ENCODE measurements at regions not wholly inside any gene's neighbourhood (a gene's known extent, or its start where the extent isn't known, plus 50 kb on each side); places are given as distances from the start of the nearest gene placed in this dataset.

DNA sequence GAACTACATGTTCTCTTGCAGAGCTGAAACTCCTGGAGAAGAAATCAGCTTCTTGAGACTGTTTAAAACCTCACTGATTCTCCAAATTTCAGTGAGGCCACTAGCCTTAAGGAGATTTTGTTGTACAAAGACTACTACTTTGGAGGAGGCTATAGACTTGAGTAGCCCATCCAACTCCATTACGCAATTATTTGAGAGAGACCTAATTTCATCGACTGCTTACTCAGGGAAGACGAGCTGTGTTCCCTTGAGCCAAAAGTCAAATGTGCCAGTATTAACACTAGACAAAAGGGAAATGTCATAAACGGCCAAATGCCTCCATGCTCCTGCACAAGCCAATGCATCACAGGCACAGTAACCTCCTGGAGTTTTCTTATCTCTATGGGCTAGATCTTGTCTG lies 182.8 kb upstream of the SESN3 start:
- ChIA-PET CTCF (interaction anchor here (0.8 to 1.0 kb wide), 2 partner anchors 181 to 292 kb away, joined by 3 read pairs; no protein-coding TSS in a partner anchor), POLR2A (no interaction called here)
- Histone ChIP-seq H3K4me1 (ENCODE audit: control insufficient read depth in 2 of 2, insufficient read depth in 2 of 2, low read length in 2 of 2) (no peaks in the 10 kb centered on the region), H3K4me3 (ENCODE audit: control extremely low read depth in 1 of 5, extremely low read depth in 1 of 5, insufficient read depth in 1 of 5, low read depth in 2 of 5, low read length in 4 of 5) (no peak overlapping the region), H3K36me3 (replicated peaks in 1 of 2; ENCODE audit: control extremely low read depth in 1 of 2, control insufficient read depth in 1 of 2, extremely low read depth in 1 of 2, insufficient read depth in 2 of 2, low read length in 1 of 2) (no peaks in the 10 kb centered on the region), H3K27ac (ENCODE audit: low read length in 2 of 2) (no peak overlapping the region), H2AFZ (ENCODE audit: insufficient read depth, low read depth, low read length, poor library complexity, severe bottlenecking) (no peak overlapping the region), H3K9me3 (ENCODE audit: control extremely low read depth in 1 of 3, control insufficient read depth in 2 of 3, insufficient read depth in 1 of 3, low read length in 2 of 3) (no peaks in the 10 kb centered on the region), H3K27me3 (replicated peaks in 1 of 4; ENCODE audit: control extremely low read depth in 1 of 4, control insufficient read depth in 3 of 4, insufficient read depth in 4 of 4, low read length in 3 of 4) (no peaks in the 10 kb centered on the region), H3K9ac (ENCODE audit: low read length) (no peak overlapping the region), H4K20me1 (ENCODE audit: control insufficient read depth, insufficient read depth, low read length, poor library complexity, severe bottlenecking) (no peaks in the 10 kb centered on the region), H3K4me2 (replicated peaks; ENCODE audit: low read depth, low read length, poor library complexity, severe bottlenecking) (no peak overlapping the region), H3K79me2 (ENCODE audit: control insufficient read depth, insufficient read depth, low read length) (no peaks in the 10 kb centered on the region)
- Mint-ChIP-seq H3K27ac (no peak overlapping the region), H3K9me3 (ENCODE audit: insufficient read depth) (no peaks in the 10 kb centered on the region), H3K27me3 (no peaks in the 10 kb centered on the region), H3K4me1 (peaks cover 9% of the 10 kb centered on the region), H3K4me3 (no peak overlapping the region)
- DNase-seq (no peak), ATAC-seq (ENCODE audit: low read depth) (no peak)
- intact Hi-C loops (cut with micrococcal nuclease) = loop anchor here (10.0 kb wide), 1 partner anchor 49 kb away; no protein-coding TSS in a partner anchor
- WGBS (ENCODE audit: insufficient coverage) = 90% methylated on average over 4 of the region's 4 CpGs
- TF ChIP-seq, protein P1, sequence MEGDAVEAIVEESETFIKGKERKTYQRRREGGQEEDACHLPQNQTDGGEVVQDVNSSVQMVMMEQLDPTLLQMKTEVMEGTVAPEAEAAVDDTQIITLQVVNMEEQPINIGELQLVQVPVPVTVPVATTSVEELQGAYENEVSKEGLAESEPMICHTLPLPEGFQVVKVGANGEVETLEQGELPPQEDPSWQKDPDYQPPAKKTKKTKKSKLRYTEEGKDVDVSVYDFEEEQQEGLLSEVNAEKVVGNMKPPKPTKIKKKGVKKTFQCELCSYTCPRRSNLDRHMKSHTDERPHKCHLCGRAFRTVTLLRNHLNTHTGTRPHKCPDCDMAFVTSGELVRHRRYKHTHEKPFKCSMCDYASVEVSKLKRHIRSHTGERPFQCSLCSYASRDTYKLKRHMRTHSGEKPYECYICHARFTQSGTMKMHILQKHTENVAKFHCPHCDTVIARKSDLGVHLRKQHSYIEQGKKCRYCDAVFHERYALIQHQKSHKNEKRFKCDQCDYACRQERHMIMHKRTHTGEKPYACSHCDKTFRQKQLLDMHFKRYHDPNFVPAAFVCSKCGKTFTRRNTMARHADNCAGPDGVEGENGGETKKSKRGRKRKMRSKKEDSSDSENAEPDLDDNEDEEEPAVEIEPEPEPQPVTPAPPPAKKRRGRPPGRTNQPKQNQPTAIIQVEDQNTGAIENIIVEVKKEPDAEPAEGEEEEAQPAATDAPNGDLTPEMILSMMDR (IDR thresholded peaks at IDR 0.05) = no peak
- no peak for TF ChIP-seq EZH2 (IDR thresholded peaks at IDR 0.05; ENCODE audit: borderline replicate concordance, insufficient read depth, low read depth, low read length, poor library complexity, severe bottlenecking)

DNA sequence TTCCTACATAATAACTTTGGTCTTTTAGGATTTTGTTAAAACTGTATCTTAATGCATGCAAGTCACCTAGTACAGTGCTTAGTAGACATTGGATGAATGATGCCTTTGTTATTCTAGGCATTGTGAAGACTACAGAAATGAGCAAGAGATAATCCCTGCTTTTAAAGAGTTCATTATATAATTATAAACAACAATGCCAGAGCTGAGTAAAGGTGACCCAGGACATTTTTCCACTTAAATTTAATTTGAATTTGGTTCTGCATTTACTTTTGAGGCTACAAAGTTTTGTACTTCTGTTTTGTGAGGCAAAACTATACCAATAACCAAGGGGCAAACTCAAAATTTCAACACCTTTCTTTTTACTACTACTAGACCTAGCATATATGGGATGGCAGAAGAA lies 182.0 kb upstream of the SESN3 start:
- ChIA-PET CTCF (interaction anchor here (0.8 to 1.0 kb wide), 2 partner anchors 181 to 292 kb away, joined by 3 read pairs; no protein-coding TSS in a partner anchor), POLR2A (no interaction called here)
- H3K4me3 Mint-ChIP-seq = no peak overlapping the region

More for the DNA sequence above, 182.0 kb upstream of the SESN3 start:
- H4K20me1 ChIP-seq (ENCODE audit: control insufficient read depth, insufficient read depth, low read length, poor library complexity, severe bottlenecking) = no peaks in the 10 kb centered on the region
- H2AFZ ChIP-seq (ENCODE audit: insufficient read depth, low read depth, low read length, poor library complexity, severe bottlenecking) = no peak overlapping the region
- no peak for TF ChIP-seq EZH2 (IDR thresholded peaks at IDR 0.05; ENCODE audit: borderline replicate concordance, insufficient read depth, low read depth, low read length, poor library complexity, severe bottlenecking)
- TF ChIP-seq, protein P1 (IDR thresholded peaks at IDR 0.05) = no peak
- no peaks in the 10 kb centered on the region for H3K27me3 ChIP-seq (replicated peaks in 1 of 4; ENCODE audit: control extremely low read depth in 1 of 4, control insufficient read depth in 3 of 4, insufficient read depth in 4 of 4, low read length in 3 of 4)
- no peaks in the 10 kb centered on the region for H3K36me3 ChIP-seq (replicated peaks in 1 of 2; ENCODE audit: control extremely low read depth in 1 of 2, control insufficient read depth in 1 of 2, extremely low read depth in 1 of 2, insufficient read depth in 2 of 2, low read length in 1 of 2)
- Mint-ChIP-seq H3K27ac (no peak overlapping the region), H3K4me1 (peaks cover 9% of the 10 kb centered on the region), H3K27me3 (no peaks in the 10 kb centered on the region), H3K9me3 (ENCODE audit: insufficient read depth) (no peaks in the 10 kb centered on the region)
- H3K4me2 ChIP-seq (replicated peaks; ENCODE audit: low read depth, low read length, poor library complexity, severe bottlenecking) = no peak overlapping the region
- intact Hi-C loops (cut with micrococcal nuclease) = loop anchor here (10.0 kb wide), 1 partner anchor 48 kb away; no protein-coding TSS in a partner anchor
- no peaks in the 10 kb centered on the region for H3K79me2 ChIP-seq (ENCODE audit: control insufficient read depth, insufficient read depth, low read length)
- no peaks in the 10 kb centered on the region for H3K4me1 ChIP-seq (ENCODE audit: control insufficient read depth in 2 of 2, insufficient read depth in 2 of 2, low read length in 2 of 2)
- ATAC-seq (ENCODE audit: low read depth) (no peak), DNase-seq (no peak)
- no peaks in the 10 kb centered on the region for H3K9me3 ChIP-seq (ENCODE audit: control extremely low read depth in 1 of 3, control insufficient read depth in 2 of 3, insufficient read depth in 1 of 3, low read length in 2 of 3)
- no peak overlapping the region for H3K4me3 ChIP-seq (ENCODE audit: control extremely low read depth in 1 of 5, extremely low read depth in 1 of 5, insufficient read depth in 1 of 5, low read depth in 2 of 5, low read length in 4 of 5)
- H3K9ac ChIP-seq (ENCODE audit: low read length) = no peak overlapping the region
- H3K27ac ChIP-seq (ENCODE audit: low read length in 2 of 2) = no peak overlapping the region

Measured in B cell (primary cell).